NOMO-1 treated with dmso at 0.1 percent for 144 hours (cell line): ENCODE measurements at regions not wholly inside any gene's neighbourhood (a gene's known extent, or its start where the extent isn't known, plus 50 kb on each side); places are given as distances from the start of the nearest gene placed in this dataset.

Experiments used
- DNase-seq: peaks from one replicate; lab custom pipeline; 2025; ENCODE audit not compliant: unreplicated experiment; lab: John Stamatoyannopoulos, UW

GRCh38 chr5:12312343-12312742, 408.1 kb upstream of the CTNND2 start:
- DNase-seq: no peak

GRCh38 chr5:12294151-12294550, 389.9 kb upstream of the CTNND2 start:
- DNase-seq: no peak

GRCh38 chr5:12292610-12293204, 388.5 kb upstream of the CTNND2 start:
- peak; percentile 5 for DNase-seq

- no peak for DNase-seq
These were observed 380.4 kb upstream of the CTNND2 start for GRCh38 chr5:12284604-12285003.

- DNase-seq: no peak
These were observed 373.4 kb upstream of the CTNND2 start for GRCh38 chr5:12277504-12278192.

- DNase-seq: no peak
These were observed 370.0 kb upstream of the CTNND2 start for GRCh38 chr5:12274236-12274635.

- DNase-seq: no peak
These were observed 368.1 kb upstream of the CTNND2 start for GRCh38 chr5:12272389-12272788.

GRCh38 chr5:12270914-12271313, 366.7 kb upstream of the CTNND2 start:
- DNase-seq: no peak

GRCh38 chr5:12269164-12269563, 364.9 kb upstream of the CTNND2 start:
- no peak for DNase-seq

GRCh38 chr5:12258549-12258948, 354.3 kb upstream of the CTNND2 start:
- no peak for DNase-seq

GRCh38 chr5:12250454-12250853, 346.2 kb upstream of the CTNND2 start:
- DNase-seq: no peak

- DNase-seq: no peak
These were observed 344.6 kb upstream of the CTNND2 start for GRCh38 chr5:12248831-12249230.

- no peak for DNase-seq
These were observed 341.8 kb upstream of the CTNND2 start for GRCh38 chr5:12246036-12246435.

GRCh38 chr5:12245429-12245828, 341.2 kb upstream of the CTNND2 start:
- DNase-seq: no peak

- DNase-seq: no peak
These were observed 339.0 kb upstream of the CTNND2 start for GRCh38 chr5:12242950-12243888.

GRCh38 chr5:12237837-12238575, 333.8 kb upstream of the CTNND2 start:
- no peak for DNase-seq

GRCh38 chr5:12230659-12231058, 326.4 kb upstream of the CTNND2 start:
- DNase-seq: no peak

- DNase-seq: no peak
These were observed 312.8 kb upstream of the CTNND2 start for GRCh38 chr5:12217039-12217438.

GRCh38 chr5:12214267-12215015, 310.2 kb upstream of the CTNND2 start:
- no peak for DNase-seq

GRCh38 chr5:12208366-12209100, 304.3 kb upstream of the CTNND2 start:
- DNase-seq: no peak
